SK-N-SH (cell line): ENCODE measurements at regions not wholly inside any gene's neighbourhood (a gene's known extent, or its start where the extent isn't known, plus 50 kb on each side); places are given as distances from the start of the nearest gene placed in this dataset.

Experiments
- EP300 ChIP-seq, 2 experiments: IDR thresholded peaks; 2 replicates each; pipeline versions ENCODE4 v1.4.0 to v1.6.1; 2012; ENCODE audit warnings: borderline replicate concordance in 1 of 2, low read depth in 1 of 2, low read length in 1 of 2
- JUND ChIP-seq: IDR thresholded peaks from 2 replicates; pipeline ENCODE4 v1.4.0; 2012
- RAD21 ChIP-seq: IDR thresholded peaks from 2 replicates; pipeline ENCODE4 v1.6.1; 2012; ENCODE audit warnings: mild to moderate bottlenecking, low read length
- SIN3A ChIP-seq: IDR thresholded peaks from 2 replicates; pipeline ENCODE4 v1.6.1; 2012; ENCODE audit warnings: low read depth, mild to moderate bottlenecking, low read length, moderate library complexity, borderline replicate concordance
- TF ChIP-seq, protein P1 (sequence below): fragments of 200-600 bp; sonication (generic); IDR thresholded peaks from 2 replicates; pipeline ENCODE4 v1.6.1; 2017; ENCODE audit warnings: antibody characterized with exemption, mild to moderate bottlenecking, moderate library complexity
- TF ChIP-seq, protein P2 (sequence below): IDR thresholded peaks from 2 replicates; pipeline ENCODE4 v1.4.0; 2012; ENCODE audit warnings: low read depth

DNA sequence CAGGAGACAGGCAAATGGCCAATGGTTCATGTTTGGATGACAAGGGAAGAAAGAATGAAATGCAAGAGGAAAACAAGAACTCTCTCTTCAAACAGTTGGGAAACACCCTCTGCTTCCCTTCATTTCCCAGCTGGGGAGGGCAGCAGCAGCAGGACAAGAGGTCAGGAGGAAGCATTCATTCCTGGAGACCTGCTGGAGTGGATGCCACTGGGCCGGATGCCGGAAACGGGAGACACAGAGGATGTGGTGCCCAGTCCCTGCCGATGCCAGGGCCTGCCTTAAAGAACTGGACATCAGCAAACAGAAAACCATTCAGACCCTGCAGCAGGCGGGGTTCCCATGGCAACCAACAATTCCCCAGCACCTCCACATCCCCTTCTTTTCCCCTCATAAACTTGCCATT, 102.3 kb upstream of the ZNF648 start:
- TF ChIP-seq, protein P1, sequence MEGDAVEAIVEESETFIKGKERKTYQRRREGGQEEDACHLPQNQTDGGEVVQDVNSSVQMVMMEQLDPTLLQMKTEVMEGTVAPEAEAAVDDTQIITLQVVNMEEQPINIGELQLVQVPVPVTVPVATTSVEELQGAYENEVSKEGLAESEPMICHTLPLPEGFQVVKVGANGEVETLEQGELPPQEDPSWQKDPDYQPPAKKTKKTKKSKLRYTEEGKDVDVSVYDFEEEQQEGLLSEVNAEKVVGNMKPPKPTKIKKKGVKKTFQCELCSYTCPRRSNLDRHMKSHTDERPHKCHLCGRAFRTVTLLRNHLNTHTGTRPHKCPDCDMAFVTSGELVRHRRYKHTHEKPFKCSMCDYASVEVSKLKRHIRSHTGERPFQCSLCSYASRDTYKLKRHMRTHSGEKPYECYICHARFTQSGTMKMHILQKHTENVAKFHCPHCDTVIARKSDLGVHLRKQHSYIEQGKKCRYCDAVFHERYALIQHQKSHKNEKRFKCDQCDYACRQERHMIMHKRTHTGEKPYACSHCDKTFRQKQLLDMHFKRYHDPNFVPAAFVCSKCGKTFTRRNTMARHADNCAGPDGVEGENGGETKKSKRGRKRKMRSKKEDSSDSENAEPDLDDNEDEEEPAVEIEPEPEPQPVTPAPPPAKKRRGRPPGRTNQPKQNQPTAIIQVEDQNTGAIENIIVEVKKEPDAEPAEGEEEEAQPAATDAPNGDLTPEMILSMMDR = no peak
- TF ChIP-seq RAD21 = no peak
- TF ChIP-seq EP300 (IDR thresholded peaks at IDR 0.05; ENCODE audit: borderline replicate concordance in 1 of 2, low read depth in 1 of 2, low read length in 1 of 2) = no peak
- TF ChIP-seq JUND = no peak
- TF ChIP-seq, protein P2, sequence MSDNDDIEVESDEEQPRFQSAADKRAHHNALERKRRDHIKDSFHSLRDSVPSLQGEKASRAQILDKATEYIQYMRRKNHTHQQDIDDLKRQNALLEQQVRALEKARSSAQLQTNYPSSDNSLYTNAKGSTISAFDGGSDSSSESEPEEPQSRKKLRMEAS = no peak
- TF ChIP-seq SIN3A = no peak
